ENCODE measurements at regions not wholly inside any gene's neighbourhood (a gene's known extent, or its start where the extent isn't known, plus 50 kb on each side); places are given as distances from the start of the nearest gene placed in this dataset.
"Not testable (repeated sequence)": the region's sequence is repeated elsewhere in the genome, so short reads cannot be mapped to it uniquely, and the experiment has no call there.

- TF ChIP-seq CTCF, POLR2A, EP300 (IDR thresholded peaks at IDR 0.05): not testable (repeated sequence)
Observed at GRCh38 chr5:15096686-15097085, 225.1 kb upstream of the ANKH start.
